Activated CD4-positive, alpha-beta T cell treated with anti-CD3 and anti-CD28 coated beads, Interleukin-2, amount 10 ng/mL, durations not matched to agents 7 days and 5 days (primary cell): ENCODE measurements at regions not wholly inside any gene's neighbourhood (a gene's known extent, or its start where the extent isn't known, plus 50 kb on each side); places are given as distances from the start of the nearest gene placed in this dataset.

Experiments used
- CTCF ChIA-PET: fragments of 350-600 bp; sonication (Branson Sonifier 250); formaldehyde crosslinking; loops from one replicate; lab custom pipeline; 2021; ENCODE audit warnings: antibody characterized with exemption; lab: Charles Lee
- POLR2A ChIA-PET: fragments of 350-600 bp; sonication (Branson Sonifier 250); formaldehyde crosslinking; loops from one replicate; lab custom pipeline; 2021; ENCODE audit warnings: antibody characterized with exemption; lab: Charles Lee
- DNase-seq: peaks from one replicate; pipeline ENCODE4 v3.0.0-alpha.2; 2020
- H3K27ac Mint-ChIP-seq: one replicate; pipeline ENCODE4 v1.8.0; 2021; ENCODE audit warnings: mild to moderate bottlenecking, moderate library complexity, mixed read lengths
- H3K27me3 Mint-ChIP-seq: one replicate; pipeline ENCODE4 v1.8.0; 2021; ENCODE audit warnings: mixed read lengths
- H3K36me3 Mint-ChIP-seq: one replicate; pipeline ENCODE4 v1.8.0; 2021; ENCODE audit warnings: low read depth, mixed read lengths
- H3K4me1 Mint-ChIP-seq: one replicate; pipeline ENCODE4 v1.8.0; 2021; ENCODE audit warnings: mixed read lengths
- H3K4me3 Mint-ChIP-seq: one replicate; pipeline ENCODE4 v1.8.0; 2021; ENCODE audit warnings: mild to moderate bottlenecking, moderate library complexity, mixed read lengths
- H3K9me3 Mint-ChIP-seq: one replicate; pipeline ENCODE4 v1.8.0; 2021; ENCODE audit warnings: mixed read lengths

DNA sequence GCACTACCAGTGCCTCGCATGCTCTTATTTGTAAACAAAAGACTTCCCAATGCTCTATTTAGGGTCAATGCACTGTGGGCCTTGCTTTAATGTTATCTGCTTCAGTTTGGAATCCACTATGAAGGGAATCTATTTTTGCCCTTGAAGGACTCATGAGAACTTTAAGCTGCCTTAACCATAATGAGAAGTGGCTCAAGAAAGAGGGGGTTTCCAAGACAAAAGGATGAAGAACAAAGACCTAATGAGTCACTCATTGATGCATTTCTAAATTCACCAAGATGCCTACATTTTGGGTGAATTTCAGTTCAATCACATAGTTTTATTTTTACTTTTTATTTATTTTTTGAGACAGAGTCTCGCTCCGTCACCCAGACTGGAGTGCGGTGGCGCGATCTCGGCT, 228.2 kb downstream of the LY86 start:
- no peak overlapping the region for H3K27ac Mint-ChIP-seq

DNA sequence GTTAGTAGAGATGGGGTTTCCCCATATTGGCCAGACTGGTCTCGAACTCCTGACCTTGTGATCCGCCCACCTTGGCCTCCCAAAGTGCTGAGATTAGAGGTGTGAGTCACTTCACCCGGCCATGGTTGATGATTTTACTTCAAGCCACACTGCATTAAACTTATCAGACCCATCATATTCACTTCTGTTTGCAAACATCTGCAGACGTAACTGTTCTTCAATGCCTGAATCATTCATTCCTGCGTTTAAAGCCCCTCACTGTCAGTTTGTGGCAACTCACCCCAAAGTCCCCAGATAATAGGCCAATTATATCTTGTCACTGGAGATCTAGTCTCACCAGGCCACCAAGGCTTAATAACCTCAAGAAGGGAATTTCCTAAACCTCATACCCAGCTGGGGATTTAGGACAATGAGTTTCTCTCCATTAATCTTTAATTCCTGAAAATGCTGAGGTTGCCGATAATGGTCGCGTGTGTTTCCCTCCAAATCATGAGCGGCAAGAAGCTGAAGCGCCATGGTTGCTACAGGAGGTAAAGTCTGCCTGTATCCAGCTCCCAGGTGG, 229.6 kb downstream of the LY86 start:
- CTCF ChIA-PET, result interaction anchor here (1.1 kb wide), 1 partner anchor 10 kb away, joined by 5 read pairs; no protein-coding TSS in a partner anchor
- Mint-ChIP-seq H3K4me1 (peaks cover 5% of the 10 kb centered on the region), H3K9me3 (no peaks in the 10 kb centered on the region), H3K4me3 (no peak overlapping the region), H3K27ac (no peak overlapping the region), H3K27me3 (peaks cover 4% of the 10 kb centered on the region), H3K36me3 (no peaks in the 10 kb centered on the region)
- no peak for DNase-seq
- POLR2A ChIA-PET, result no interaction called here

More for the DNA sequence above, 228.2 kb downstream of the LY86 start:
- Mint-ChIP-seq H3K4me3 (no peak overlapping the region), H3K4me1 (peaks cover 10% of the 10 kb centered on the region), H3K27me3 (peaks cover 4% of the 10 kb centered on the region), H3K36me3 (no peaks in the 10 kb centered on the region), H3K9me3 (no peaks in the 10 kb centered on the region)
- CTCF ChIA-PET, result interaction anchor here (1.2 kb wide), 1 partner anchor 17 kb away, joined by 3 read pairs; no protein-coding TSS in a partner anchor
- no peak for DNase-seq
- POLR2A ChIA-PET, result no interaction called here

GRCh38 chr6:6820641-6821238, 232.2 kb downstream of the LY86 start:
- peaks cover 11% of the 10 kb centered on the region for H3K27me3 Mint-ChIP-seq
- ChIA-PET CTCF (interaction anchor here (1.1 to 1.5 kb wide), 3 partner anchors 13 to 19 kb away, joined by 3 to 5 read pairs (median 4); no protein-coding TSS in a partner anchor), POLR2A (no interaction called here)
- no peak overlapping the region for H3K4me3 Mint-ChIP-seq
- peaks cover 4% of the 10 kb centered on the region for H3K4me1 Mint-ChIP-seq
- no peaks in the 10 kb centered on the region for H3K9me3 Mint-ChIP-seq
- DNase-seq, result no peak
- no peaks in the 10 kb centered on the region for H3K36me3 Mint-ChIP-seq
- H3K27ac Mint-ChIP-seq, result no peak overlapping the region

GRCh38 chr6:6821639-6822261, 233.2 kb downstream of the LY86 start:
- CTCF ChIA-PET, result interaction anchor here (1.1 to 1.5 kb wide), 3 partner anchors 14 to 19 kb away, joined by 3 to 5 read pairs (median 4); no protein-coding TSS in a partner anchor
- POLR2A ChIA-PET, result no interaction called here
- no peaks in the 10 kb centered on the region for H3K9me3 Mint-ChIP-seq
- H3K4me1 Mint-ChIP-seq, result peaks cover 12% of the 10 kb centered on the region
- H3K27me3 Mint-ChIP-seq, result peaks cover 11% of the 10 kb centered on the region
- H3K36me3 Mint-ChIP-seq, result no peaks in the 10 kb centered on the region
- no peak overlapping the region for H3K27ac Mint-ChIP-seq
- no peak for DNase-seq
- no peak overlapping the region for H3K4me3 Mint-ChIP-seq

DNA sequence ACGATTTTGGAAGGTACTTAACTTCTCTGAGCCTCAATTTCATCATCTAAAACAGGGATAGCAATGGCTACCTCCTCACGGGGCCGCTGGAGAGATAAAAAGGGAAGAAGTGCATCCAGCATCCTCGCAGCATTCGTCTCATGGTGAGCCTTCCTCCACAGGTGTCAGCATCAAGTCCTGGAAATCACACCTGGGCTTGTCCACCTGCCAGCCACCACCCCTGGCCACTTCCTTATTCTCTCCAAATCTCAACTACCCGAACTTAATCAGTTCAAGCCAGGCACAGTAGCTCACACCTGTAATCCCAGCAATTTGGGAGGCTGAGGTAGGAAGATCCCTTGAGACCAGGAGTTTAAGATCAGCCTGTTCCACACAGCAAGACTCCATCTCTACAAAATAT, 234.5 kb downstream of the LY86 start:
- Mint-ChIP-seq H3K27ac (no peak overlapping the region), H3K4me1 (peaks cover 16% of the 10 kb centered on the region), H3K27me3 (peaks cover 13% of the 10 kb centered on the region), H3K9me3 (no peaks in the 10 kb centered on the region), H3K4me3 (no peak overlapping the region), H3K36me3 (no peaks in the 10 kb centered on the region)
- ChIA-PET POLR2A (no interaction called here), CTCF (no interaction called here)
- no peak for DNase-seq

DNA sequence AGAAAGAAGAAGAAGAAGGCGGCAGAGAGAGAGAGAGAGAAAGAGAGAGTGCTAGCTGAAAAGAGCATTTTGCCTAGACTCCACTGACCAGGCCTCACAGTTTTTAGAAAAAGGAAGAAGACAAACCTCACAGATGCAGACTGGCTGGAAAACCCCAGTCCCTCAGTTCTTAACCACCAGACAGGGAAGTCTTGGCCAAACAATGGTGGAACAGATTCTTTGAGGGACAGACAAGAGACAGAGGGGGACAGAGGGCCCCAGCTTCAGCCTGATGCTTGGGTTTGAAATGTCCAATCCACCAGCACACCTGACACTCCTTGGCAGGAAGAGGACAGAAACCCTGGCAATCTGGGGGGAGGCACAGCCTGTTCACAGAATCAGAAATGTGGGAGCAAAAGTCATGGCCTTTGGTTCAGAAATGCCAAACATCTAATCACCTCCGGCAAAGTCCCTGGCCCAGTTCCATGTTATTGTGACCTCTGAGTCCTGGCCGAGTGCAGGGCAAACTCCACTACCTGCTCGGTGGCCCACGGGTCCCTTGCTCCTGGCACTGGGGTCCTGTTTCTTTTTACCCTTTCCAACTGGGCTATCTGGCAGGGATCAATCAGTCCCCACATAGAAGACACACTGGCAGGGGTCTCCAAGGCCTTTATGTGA, 235.2 kb downstream of the LY86 start:
- Mint-ChIP-seq H3K4me3 (no peak overlapping the region), H3K36me3 (no peaks in the 10 kb centered on the region), H3K9me3 (no peaks in the 10 kb centered on the region), H3K4me1 (peaks cover 16% of the 10 kb centered on the region), H3K27me3 (peaks cover 13% of the 10 kb centered on the region), H3K27ac (no peak overlapping the region)
- CTCF ChIA-PET, result interaction anchor here (2.3 kb wide), 1 partner anchor 37 kb away, joined by 5 read pairs; no protein-coding TSS in a partner anchor
- no peak for DNase-seq
- POLR2A ChIA-PET, result no interaction called here

DNA sequence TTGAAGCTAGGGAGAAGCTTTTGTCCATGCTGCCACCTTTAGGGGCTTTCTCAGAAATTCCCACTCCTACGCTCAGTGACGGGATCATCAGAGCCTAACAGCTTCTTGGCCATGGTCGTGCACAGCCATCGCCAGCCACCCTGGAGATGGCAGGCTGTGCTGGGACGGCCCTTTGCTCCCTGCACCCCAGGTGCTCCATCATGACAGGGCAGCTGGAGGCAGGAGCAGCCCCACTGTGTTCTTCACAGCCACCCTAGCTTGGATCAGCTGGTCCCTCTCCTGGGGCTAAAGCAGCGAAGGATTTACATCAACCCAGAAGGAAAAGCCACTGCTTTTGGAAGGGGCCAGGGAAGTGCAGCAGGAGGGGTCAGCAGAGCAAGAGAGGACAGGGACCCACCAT, 235.9 kb downstream of the LY86 start:
- POLR2A ChIA-PET, result no interaction called here
- no peaks in the 10 kb centered on the region for H3K9me3 Mint-ChIP-seq
- no peak overlapping the region for H3K4me3 Mint-ChIP-seq
- no peaks in the 10 kb centered on the region for H3K36me3 Mint-ChIP-seq
- H3K27ac Mint-ChIP-seq, result no peak overlapping the region
- CTCF ChIA-PET, result interaction anchor here (1.0 to 2.3 kb wide), 2 partner anchors 16 to 37 kb away, joined by 5 read pairs; no protein-coding TSS in a partner anchor
- peaks cover 13% of the 10 kb centered on the region for H3K27me3 Mint-ChIP-seq
- peaks cover 16% of the 10 kb centered on the region for H3K4me1 Mint-ChIP-seq
- no peak for DNase-seq

- no peak for DNase-seq
- POLR2A ChIA-PET, result no interaction called here
- Mint-ChIP-seq H3K36me3 (no peaks in the 10 kb centered on the region), H3K27ac (no peak overlapping the region), H3K9me3 (no peaks in the 10 kb centered on the region), H3K4me3 (no peak overlapping the region), H3K27me3 (peaks cover 19% of the 10 kb centered on the region), H3K4me1 (peaks cover 16% of the 10 kb centered on the region)
- CTCF ChIA-PET, result interaction anchor here (0.6 to 2.3 kb wide), 3 partner anchors 17 to 38 kb away, joined by 3 to 5 read pairs (median 5); no protein-coding TSS in a partner anchor
These were observed 236.8 kb downstream of the LY86 start for GRCh38 chr6:6825193-6825784.

DNA sequence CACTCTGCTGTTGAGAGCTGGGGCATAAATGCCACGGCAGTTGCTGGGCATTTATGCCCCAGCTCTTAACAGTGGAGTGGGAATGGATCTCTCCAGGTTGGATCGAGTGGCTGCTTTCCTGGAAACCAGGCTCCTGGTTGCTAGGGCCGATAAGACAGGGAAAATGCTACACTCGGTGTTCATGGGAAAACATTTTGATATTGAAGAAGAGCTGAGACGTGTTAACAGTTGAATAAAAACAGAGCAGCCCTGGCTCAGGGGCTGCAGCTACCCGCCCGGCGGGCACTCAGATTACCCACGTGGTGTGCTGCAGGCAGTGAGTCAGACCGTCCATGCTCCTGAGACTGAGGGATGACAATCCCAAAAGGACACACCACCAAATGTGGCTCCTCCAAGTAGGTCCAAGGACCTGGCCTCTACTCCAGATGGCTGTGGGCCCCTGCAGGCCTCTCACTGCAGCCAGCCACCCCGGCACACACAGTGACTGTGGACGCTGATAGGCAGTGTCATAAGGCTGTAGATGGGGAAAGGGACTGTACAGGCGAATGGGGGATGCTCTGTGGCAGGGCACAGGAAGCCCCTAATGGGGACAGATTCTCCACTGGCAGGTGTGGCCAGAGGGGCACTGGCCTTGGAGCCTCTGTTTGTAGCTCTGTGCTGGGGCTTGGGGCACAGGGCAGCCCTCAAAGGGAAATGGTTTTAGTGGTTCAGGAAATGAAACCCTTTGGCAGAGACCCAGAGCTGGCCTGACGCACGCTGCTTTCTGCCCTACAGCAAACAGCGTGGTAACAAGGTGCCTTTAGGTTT, 237.8 kb downstream of the LY86 start:
- CTCF ChIA-PET, result interaction anchor here (0.9 to 2.3 kb wide), 4 partner anchors 14 to 122 kb away, joined by 3 to 5 read pairs (median 4); no protein-coding TSS in a partner anchor
- Mint-ChIP-seq H3K4me1 (peaks cover 16% of the 10 kb centered on the region), H3K27ac (no peak overlapping the region), H3K4me3 (no peak overlapping the region), H3K27me3 (peaks cover 19% of the 10 kb centered on the region), H3K9me3 (no peaks in the 10 kb centered on the region), H3K36me3 (no peaks in the 10 kb centered on the region)
- peak; percentile 7 for DNase-seq
- POLR2A ChIA-PET, result no interaction called here

- Mint-ChIP-seq H3K27ac (no peak overlapping the region), H3K36me3 (no peaks in the 10 kb centered on the region), H3K9me3 (no peaks in the 10 kb centered on the region), H3K4me1 (peaks cover 16% of the 10 kb centered on the region), H3K4me3 (no peak overlapping the region), H3K27me3 (peaks cover 19% of the 10 kb centered on the region)
- no peak for DNase-seq
- ChIA-PET CTCF (interaction anchor here (0.5 to 1.4 kb wide), 4 partner anchors 12 to 123 kb away, joined by 3 to 4 read pairs (median 4); no protein-coding TSS in a partner anchor), POLR2A (no interaction called here)
These were observed 238.4 kb downstream of the LY86 start for GRCh38 chr6:6826961-6827360.

DNA sequence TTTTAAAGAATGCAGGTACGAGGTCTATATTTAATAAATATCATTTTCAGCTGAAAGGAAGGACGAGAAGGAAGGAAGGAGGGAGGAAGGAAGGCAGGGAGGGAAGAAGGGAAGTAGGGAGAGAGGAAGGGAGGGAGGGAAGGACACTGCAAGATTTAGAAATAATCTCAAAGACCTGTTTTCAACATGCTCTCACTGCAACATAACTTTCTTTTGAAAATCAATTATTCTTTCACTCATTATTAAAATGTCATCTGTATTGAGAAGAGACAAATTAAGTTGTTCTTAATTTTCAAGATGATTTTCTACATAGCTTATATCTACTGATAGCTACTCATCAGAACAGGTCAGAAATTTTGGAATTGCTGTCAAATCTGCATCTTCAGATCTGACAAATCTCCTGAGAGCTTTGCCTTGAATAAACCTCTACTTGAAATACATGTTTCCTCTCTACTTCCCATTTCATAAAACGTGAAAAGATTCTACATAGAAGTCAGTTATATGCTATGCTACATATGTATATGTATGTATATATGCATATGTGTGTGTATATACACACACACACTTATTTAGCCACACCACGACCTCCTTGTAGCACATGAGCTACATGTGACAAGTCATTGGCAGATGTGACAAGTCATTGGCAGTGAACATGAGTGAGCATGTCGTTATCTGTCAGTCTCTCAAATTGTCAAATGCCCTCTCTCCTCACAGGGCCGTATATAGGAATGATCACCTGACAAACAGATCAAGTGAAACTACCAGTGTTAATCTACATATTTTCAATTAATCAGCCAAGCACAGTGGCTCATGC, 241.6 kb downstream of the LY86 start:
- Mint-ChIP-seq H3K9me3 (no peaks in the 10 kb centered on the region), H3K27me3 (peaks cover 25% of the 10 kb centered on the region), H3K36me3 (no peaks in the 10 kb centered on the region), H3K4me1 (peaks cover 16% of the 10 kb centered on the region), H3K27ac (no peak overlapping the region), H3K4me3 (no peak overlapping the region)
- ChIA-PET POLR2A (no interaction called here), CTCF (interaction anchor here (0.6 kb wide), 1 partner anchor 229 kb away, joined by 3 read pairs; no protein-coding TSS in a partner anchor)
- no peak for DNase-seq
